HEK293T (cell line): ENCODE measurements at regions not wholly inside any gene's neighbourhood (a gene's known extent, or its start where the extent isn't known, plus 50 kb on each side); places are given as distances from the start of the nearest gene placed in this dataset.

Experiments used
- CTCF ChIA-PET: fragments of 350-600 bp; formaldehyde crosslinking; extraction: SDS; loops from one replicate; lab custom pipeline; 2021; ENCODE audit warnings: antibody characterized with exemption, inconsistent platforms; lab: Yijun Ruan, JAX
- POLR2A ChIA-PET: fragments of 350-600 bp; formaldehyde crosslinking; extraction: SDS; loops from one replicate; lab custom pipeline; 2020; ENCODE audit warnings: antibody characterized with exemption, inconsistent platforms; lab: Yijun Ruan, JAX
- DNase-seq: peaks from one replicate; pipeline ENCODE4 v3.0.0; 2012; ENCODE audit warnings: mixed read lengths; ENCODE audit errors: extremely low spot score
- ARNT ChIP-seq: fragments of 450-650 bp; IDR thresholded peaks from 2 replicates; pipeline ENCODE4 v1.6.1; 2017; ENCODE audit warnings: mild to moderate bottlenecking
- BHLHE40 ChIP-seq: fragments of 450-650 bp; IDR thresholded peaks from 2 replicates; pipeline ENCODE4 v1.6.1; 2016; ENCODE audit warnings: mild to moderate bottlenecking, moderate library complexity, borderline replicate concordance
- CTBP1 ChIP-seq: fragments of 450-650 bp; IDR thresholded peaks from 2 replicates; pipeline ENCODE4 v1.6.1; 2016; ENCODE audit warnings: borderline replicate concordance
- ELF4 ChIP-seq: fragments of 450-650 bp; IDR thresholded peaks from 2 replicates; pipeline ENCODE4 v1.6.1; 2017; ENCODE audit warnings: antibody characterized with exemption
- FOXA1 ChIP-seq: fragments of 450-650 bp; IDR thresholded peaks from 2 replicates; pipeline ENCODE4 v1.6.1; 2016; ENCODE audit warnings: mild to moderate bottlenecking
- FOXK2 ChIP-seq: fragments of 450-650 bp; IDR thresholded peaks from 2 replicates; pipeline ENCODE4 v1.6.1; 2016; ENCODE audit warnings: mild to moderate bottlenecking
- FOXM1 ChIP-seq: fragments of 450-650 bp; IDR thresholded peaks from 2 replicates; pipeline ENCODE4 v1.6.1; 2017; ENCODE audit warnings: mild to moderate bottlenecking, borderline replicate concordance
- HDGF ChIP-seq: fragments of 450-650 bp; IDR thresholded peaks from 2 replicates; pipeline ENCODE4 v1.6.1; 2017; ENCODE audit warnings: antibody characterized with exemption, borderline replicate concordance
- L3MBTL2 ChIP-seq: fragments of 450-650 bp; conservative IDR thresholded peaks from 2 replicates; pipeline ENCODE4 v1.6.1; 2016; ENCODE audit warnings: mild to moderate bottlenecking
- LEF1 ChIP-seq: fragments of 450-650 bp; IDR thresholded peaks from 2 replicates; pipeline ENCODE4 v1.6.1; 2017; ENCODE audit warnings: mild to moderate bottlenecking, borderline replicate concordance
- NFRKB ChIP-seq: fragments of 450-650 bp; IDR thresholded peaks from 2 replicates; pipeline ENCODE4 v1.6.1; 2016; ENCODE audit warnings: mild to moderate bottlenecking, moderate library complexity
- SP1 ChIP-seq: fragments of 450-650 bp; IDR thresholded peaks from 2 replicates; pipeline ENCODE4 v1.6.1; 2017
- SUZ12 ChIP-seq: fragments of 450-650 bp; IDR thresholded peaks from 2 replicates; pipeline ENCODE4 v1.6.1; 2016; ENCODE audit warnings: mild to moderate bottlenecking
- TARDBP ChIP-seq: fragments of 450-650 bp; IDR thresholded peaks from 2 replicates; pipeline ENCODE4 v1.6.1; 2016
- ZNF384 ChIP-seq: fragments of 450-650 bp; IDR thresholded peaks from 2 replicates; pipeline ENCODE4 v1.6.1; 2016
- TF ChIP-seq, protein P1 (sequence below): fragments of 450-650 bp; IDR thresholded peaks from 2 replicates; pipeline ENCODE4 v1.6.1; 2016

GRCh38 chr10:71137701-71138100, 74.7 kb upstream of the UNC5B start:
- ChIA-PET CTCF (no interaction called here), POLR2A (no interaction called here)
- TF ChIP-seq FOXK2, result no peak
- TF ChIP-seq SUZ12, result no peak
- no peak for TF ChIP-seq ARNT
- TF ChIP-seq ZNF384, result no peak
- no peak for TF ChIP-seq CTBP1
- no peak for TF ChIP-seq FOXA1
- TF ChIP-seq ELF4, result no peak
- no peak for TF ChIP-seq SP1
- no peak for TF ChIP-seq FOXM1
- no peak for TF ChIP-seq NFRKB
- TF ChIP-seq L3MBTL2, result no peak
- no peak for TF ChIP-seq LEF1
- TF ChIP-seq, protein P1, sequence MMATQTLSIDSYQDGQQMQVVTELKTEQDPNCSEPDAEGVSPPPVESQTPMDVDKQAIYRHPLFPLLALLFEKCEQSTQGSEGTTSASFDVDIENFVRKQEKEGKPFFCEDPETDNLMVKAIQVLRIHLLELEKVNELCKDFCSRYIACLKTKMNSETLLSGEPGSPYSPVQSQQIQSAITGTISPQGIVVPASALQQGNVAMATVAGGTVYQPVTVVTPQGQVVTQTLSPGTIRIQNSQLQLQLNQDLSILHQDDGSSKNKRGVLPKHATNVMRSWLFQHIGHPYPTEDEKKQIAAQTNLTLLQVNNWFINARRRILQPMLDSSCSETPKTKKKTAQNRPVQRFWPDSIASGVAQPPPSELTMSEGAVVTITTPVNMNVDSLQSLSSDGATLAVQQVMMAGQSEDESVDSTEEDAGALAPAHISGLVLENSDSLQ, result no peak
- TF ChIP-seq BHLHE40, result no peak
- TF ChIP-seq TARDBP, result no peak
- TF ChIP-seq HDGF, result no peak
- DNase-seq, result no peak

DNA sequence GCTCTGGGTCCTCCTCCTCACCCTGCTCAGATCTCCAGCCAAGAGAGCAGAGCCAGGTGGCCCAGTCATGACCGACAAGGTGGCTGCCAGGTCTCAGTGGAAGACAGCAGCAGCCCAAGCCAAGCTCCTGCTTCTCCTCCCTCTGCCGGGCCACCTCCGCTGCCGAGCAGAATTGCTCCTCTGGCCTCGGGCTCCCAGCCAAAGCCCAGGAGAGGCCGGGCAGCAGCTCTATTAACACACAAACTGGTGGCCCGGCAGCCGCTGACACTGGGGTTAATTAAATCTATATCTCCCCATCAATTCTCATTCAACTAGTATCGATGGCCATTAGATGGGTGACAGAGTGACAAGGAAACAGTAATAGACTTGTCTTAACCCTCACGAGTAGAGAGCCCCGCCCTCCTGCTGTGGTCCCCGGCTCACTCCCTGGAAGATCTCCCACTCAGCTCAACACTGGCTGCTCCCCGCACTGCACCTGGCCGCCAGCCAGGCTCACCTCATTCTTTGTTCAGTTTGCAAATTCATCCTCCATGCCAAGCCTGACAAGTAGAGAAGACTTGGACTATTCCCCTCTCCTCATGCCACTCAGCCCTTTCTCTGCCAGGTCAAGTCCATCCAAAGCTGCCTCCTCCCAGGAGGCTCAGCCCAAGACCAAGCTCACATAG, 74.1 kb upstream of the UNC5B start:
- DNase-seq, result no peak
- TF ChIP-seq LEF1 (no peak), FOXK2 (no peak)
- POLR2A ChIA-PET, result no interaction called here
- CTCF ChIA-PET, result no interaction called here

DNA sequence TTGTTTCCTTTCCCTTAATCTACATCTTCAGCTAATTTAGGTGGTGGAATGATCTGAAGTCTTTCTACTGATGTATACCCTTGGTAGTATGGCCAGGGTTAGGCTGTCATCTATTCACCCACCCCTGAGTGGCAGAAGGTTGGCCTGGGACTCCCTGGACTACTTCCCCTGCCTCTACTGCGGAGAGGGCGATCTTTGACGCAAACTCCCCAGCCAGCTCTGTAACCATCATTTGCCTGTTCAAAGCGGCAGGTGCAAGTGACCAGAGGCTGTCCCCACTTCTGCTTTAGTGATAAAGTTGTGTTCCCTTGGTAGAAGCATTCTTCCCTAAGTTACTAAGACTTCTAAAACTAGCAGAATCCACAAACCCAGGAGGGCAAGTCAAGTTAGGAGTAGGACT, 70.8 kb upstream of the UNC5B start:
- ChIA-PET CTCF (no interaction called here), POLR2A (no interaction called here)
- TF ChIP-seq BHLHE40 (no peak), CTBP1 (no peak)
- DNase-seq, result no peak

GRCh38 chr10:71143170-71143569, 69.2 kb upstream of the UNC5B start:
- DNase-seq, result no peak
- POLR2A ChIA-PET, result no interaction called here
- TF ChIP-seq CTBP1, result no peak
- no peak for TF ChIP-seq FOXK2
- no peak for TF ChIP-seq TARDBP
- TF ChIP-seq FOXM1, result no peak
- TF ChIP-seq, protein P1, result no peak
- no peak for TF ChIP-seq NFRKB
- no peak for TF ChIP-seq ELF4
- no peak for TF ChIP-seq ARNT
- no peak for TF ChIP-seq HDGF
- TF ChIP-seq BHLHE40, result no peak
- CTCF ChIA-PET, result no interaction called here

GRCh38 chr10:71143610-71144009, 68.8 kb upstream of the UNC5B start:
- ChIA-PET POLR2A (no interaction called here), CTCF (no interaction called here)
- no peak for DNase-seq
- TF ChIP-seq ELF4 (no peak), FOXK2 (no peak)

DNA sequence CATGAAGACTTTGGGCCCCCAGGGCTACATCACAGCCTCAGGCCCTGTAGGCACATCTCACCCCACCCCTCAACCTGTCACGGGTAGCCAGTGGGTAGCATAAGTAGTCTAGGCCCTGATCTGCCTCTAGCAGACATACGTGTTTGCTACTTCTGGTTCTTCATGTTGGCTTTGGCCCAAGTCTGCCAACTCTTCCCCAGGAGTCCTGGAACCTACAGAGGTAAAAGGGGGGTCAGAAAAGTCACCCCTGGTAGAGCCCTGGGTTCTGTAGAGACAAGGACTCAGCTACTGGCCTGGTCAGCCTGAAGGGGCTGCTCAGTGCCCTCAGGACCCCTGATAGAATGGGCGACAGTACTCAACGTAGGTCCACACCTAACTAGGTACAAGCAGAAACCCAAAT, 67.5 kb upstream of the UNC5B start:
- ChIA-PET CTCF (no interaction called here), POLR2A (no interaction called here)
- no peak for TF ChIP-seq TARDBP
- no peak for TF ChIP-seq ELF4
- TF ChIP-seq SP1, result no peak
- TF ChIP-seq FOXK2, result no peak
- TF ChIP-seq SUZ12, result no peak
- TF ChIP-seq FOXM1, result no peak
- TF ChIP-seq, protein P1, result no peak
- TF ChIP-seq NFRKB, result no peak
- TF ChIP-seq ZNF384, result no peak
- no peak for DNase-seq

DNA sequence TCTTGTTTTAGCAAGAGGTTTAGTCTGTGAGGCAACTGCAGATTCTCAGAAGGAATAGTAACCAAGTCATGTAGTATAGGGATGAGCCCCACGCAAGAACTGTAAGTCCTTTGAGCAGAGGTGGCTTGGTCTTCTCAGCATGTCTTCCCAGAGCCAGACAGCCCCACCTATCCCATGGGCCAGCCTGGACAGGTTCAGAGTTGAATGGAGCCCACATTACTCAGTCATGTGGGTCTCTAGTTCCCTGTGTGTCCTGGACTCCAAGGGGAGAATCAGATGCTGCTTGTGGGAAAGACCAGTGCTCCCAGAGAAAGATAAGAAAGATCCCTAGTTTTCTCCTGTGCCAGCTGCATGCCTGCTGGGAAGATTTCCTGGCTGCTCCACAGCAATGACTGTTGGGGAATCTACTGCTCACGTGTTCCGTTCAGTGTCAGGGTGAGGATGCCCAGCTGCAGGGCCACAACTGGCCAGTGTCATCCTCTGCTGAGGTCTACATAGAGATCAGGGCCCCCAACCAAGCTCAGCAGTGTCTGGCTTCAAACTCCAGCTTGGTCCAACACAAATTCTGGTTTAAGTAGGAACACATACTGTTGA, 66.9 kb upstream of the UNC5B start:
- no peak for DNase-seq
- CTCF ChIA-PET, result no interaction called here
- TF ChIP-seq BHLHE40 (no peak), L3MBTL2 (no peak), FOXK2 (no peak), ELF4 (no peak), HDGF (no peak), SP1 (no peak), ZNF384 (no peak), FOXA1 (no peak), NFRKB (no peak), SUZ12 (no peak), TARDBP (no peak), ARNT (no peak), LEF1 (no peak)
- TF ChIP-seq, protein P1, result no peak
- POLR2A ChIA-PET, result no interaction called here
